GM21723 (cell line): ENCODE measurements at regions not wholly inside any gene's neighbourhood (a gene's known extent, or its start where the extent isn't known, plus 50 kb on each side); places are given as distances from the start of the nearest gene placed in this dataset.
"Not testable (repeated sequence)": the region's sequence is repeated elsewhere in the genome, so short reads cannot be mapped to it uniquely, and the experiment has no call there.

Source experiments
- ATAC-seq: cut with Tn5 transposase; IDR thresholded peaks from one replicate; pipeline ENCODE4 v1.9.1; 2021; ENCODE audit warnings: mild to moderate bottlenecking, moderate library complexity; ENCODE audit not compliant: unreplicated experiment

GRCh38 chr2:7696556-7696955 is 779.3 kb downstream of the RNF144A start:
- not testable (repeated sequence) for ATAC-seq

- no peak for ATAC-seq
Observed at GRCh38 chr2:7697052-7697451, 779.8 kb downstream of the RNF144A start.

GRCh38 chr2:7701791-7702190 is 784.6 kb downstream of the RNF144A start:
- no peak for ATAC-seq

- ATAC-seq = no peak
Observed at GRCh38 chr2:7703048-7703447, 785.8 kb downstream of the RNF144A start.

GRCh38 chr2:7703543-7704144 is 786.4 kb downstream of the RNF144A start:
- no peak for ATAC-seq

GRCh38 chr2:7704296-7704865 is 787.2 kb downstream of the RNF144A start:
- no peak for ATAC-seq

GRCh38 chr2:7706791-7707190 is 789.6 kb downstream of the RNF144A start:
- ATAC-seq = no peak

GRCh38 chr2:7707723-7708122 is 790.5 kb downstream of the RNF144A start:
- ATAC-seq = no peak

- ATAC-seq = no peak
Observed at GRCh38 chr2:7709907-7710306, 792.7 kb downstream of the RNF144A start.

- no peak for ATAC-seq
Observed at GRCh38 chr2:7711167-7711566, 794.0 kb downstream of the RNF144A start.

- ATAC-seq = no peak
Observed at GRCh38 chr2:7719876-7720275, 802.7 kb downstream of the RNF144A start.

GRCh38 chr2:7721413-7721995 is 804.3 kb downstream of the RNF144A start:
- no peak for ATAC-seq

GRCh38 chr2:7722212-7722910 is 805.1 kb downstream of the RNF144A start:
- ATAC-seq = peak; percentile 87

GRCh38 chr2:7724336-7724735 is 807.1 kb downstream of the RNF144A start:
- ATAC-seq = no peak

GRCh38 chr2:7725171-7725849 is 808.1 kb downstream of the RNF144A start:
- no peak for ATAC-seq

GRCh38 chr2:7725850-7726242 is 808.6 kb downstream of the RNF144A start:
- ATAC-seq = no peak

GRCh38 chr2:7726989-7727388 is 809.8 kb downstream of the RNF144A start:
- ATAC-seq = no peak

GRCh38 chr2:7728388-7728787 is 811.2 kb downstream of the RNF144A start:
- no peak for ATAC-seq

GRCh38 chr2:7730449-7730848 is 813.2 kb downstream of the RNF144A start:
- no peak for ATAC-seq

GRCh38 chr2:7730990-7731389 is 813.8 kb downstream of the RNF144A start:
- ATAC-seq = no peak

- ATAC-seq = no peak
Observed at GRCh38 chr2:7732497-7732896, 815.3 kb downstream of the RNF144A start.
